ENCODE measurements at regions not wholly inside any gene's neighbourhood (a gene's known extent, or its start where the extent isn't known, plus 50 kb on each side); places are given as distances from the start of the nearest gene placed in this dataset.

GRCh38 chr14:42617005-42617404 is 1010.3 kb downstream of the LRFN5 start:
- H3K4me1 Mint-ChIP-seq = no peaks in the 10 kb centered on the region
- H3K9me3 Mint-ChIP-seq = peaks cover 6% of the 10 kb centered on the region
- no peaks in the 10 kb centered on the region for H3K36me3 Mint-ChIP-seq
- no peak for ATAC-seq
- H3K4me3 Mint-ChIP-seq = no peak overlapping the region
- DNase-seq (ENCODE audit: low spot score in 2 of 2) = no peak
- H3K27ac Mint-ChIP-seq = no peak overlapping the region

GRCh38 chr14:42606839-42607238 is 1000.2 kb downstream of the LRFN5 start:
- H3K4me3 Mint-ChIP-seq = no peak overlapping the region

GRCh38 chr14:42602336-42602845 is 995.7 kb downstream of the LRFN5 start:
- Mint-ChIP-seq H3K36me3 (no peaks in the 10 kb centered on the region), H3K9me3 (peaks cover 13% of the 10 kb centered on the region), H3K4me1 (no peaks in the 10 kb centered on the region), H3K27ac (no peak overlapping the region), H3K4me3 (no peak overlapping the region)
- DNase-seq (ENCODE audit: low spot score in 2 of 2) (no peak), ATAC-seq (no peak)

More at GRCh38 chr14:42606839-42607238, 1000.2 kb downstream of the LRFN5 start:
- Mint-ChIP-seq H3K36me3 (no peaks in the 10 kb centered on the region), H3K27ac (no peak overlapping the region), H3K9me3 (peaks cover 13% of the 10 kb centered on the region), H3K4me1 (no peaks in the 10 kb centered on the region)
- no peak for DNase-seq (ENCODE audit: low spot score in 2 of 2)
- no peak for ATAC-seq

GRCh38 chr14:42572032-42572431 is 965.4 kb downstream of the LRFN5 start:
- ATAC-seq (no peak), DNase-seq (ENCODE audit: low spot score in 2 of 2) (no peak)
- Mint-ChIP-seq H3K36me3 (no peaks in the 10 kb centered on the region), H3K27ac (no peak overlapping the region), H3K4me1 (no peaks in the 10 kb centered on the region), H3K9me3 (peaks cover 33% of the 10 kb centered on the region), H3K4me3 (no peak overlapping the region)

- Mint-ChIP-seq H3K4me1 (no peaks in the 10 kb centered on the region), H3K27ac (no peak overlapping the region), H3K4me3 (no peak overlapping the region), H3K9me3 (peaks cover 24% of the 10 kb centered on the region), H3K36me3 (no peaks in the 10 kb centered on the region)
- no peak for ATAC-seq
- DNase-seq (ENCODE audit: low spot score in 2 of 2) = no peak
These were observed 962.6 kb downstream of the LRFN5 start for GRCh38 chr14:42569227-42569626.

- peaks cover 26% of the 10 kb centered on the region for H3K9me3 Mint-ChIP-seq
- no peak for DNase-seq (ENCODE audit: low spot score in 2 of 2)
- no peaks in the 10 kb centered on the region for H3K4me1 Mint-ChIP-seq
- H3K27ac Mint-ChIP-seq = no peak overlapping the region
- ATAC-seq = no peak
- H3K36me3 Mint-ChIP-seq = no peaks in the 10 kb centered on the region
- no peak overlapping the region for H3K4me3 Mint-ChIP-seq
These were observed 958.9 kb downstream of the LRFN5 start for GRCh38 chr14:42565556-42565955.

- Mint-ChIP-seq H3K27ac (no peak overlapping the region), H3K9me3 (peaks cover 25% of the 10 kb centered on the region), H3K4me1 (no peaks in the 10 kb centered on the region), H3K36me3 (no peaks in the 10 kb centered on the region), H3K4me3 (no peak overlapping the region)
- no peak for ATAC-seq
- DNase-seq (ENCODE audit: low spot score in 2 of 2) = no peak
These were observed 956.6 kb downstream of the LRFN5 start for GRCh38 chr14:42563313-42563712.

GRCh38 chr14:42556551-42556950 is 949.9 kb downstream of the LRFN5 start:
- Mint-ChIP-seq H3K9me3 (peaks cover 18% of the 10 kb centered on the region), H3K4me3 (no peak overlapping the region), H3K36me3 (no peaks in the 10 kb centered on the region), H3K4me1 (no peaks in the 10 kb centered on the region), H3K27ac (no peak overlapping the region)
- no peak for ATAC-seq
- no peak for DNase-seq (ENCODE audit: low spot score in 2 of 2)

- no peaks in the 10 kb centered on the region for H3K36me3 Mint-ChIP-seq
- H3K4me3 Mint-ChIP-seq = no peak overlapping the region
These were observed 948.7 kb downstream of the LRFN5 start for GRCh38 chr14:42555365-42555764.

GRCh38 chr14:42554091-42554490 is 947.4 kb downstream of the LRFN5 start:
- H3K9me3 Mint-ChIP-seq = peaks cover 25% of the 10 kb centered on the region
- no peak overlapping the region for H3K4me3 Mint-ChIP-seq
- DNase-seq (ENCODE audit: low spot score in 2 of 2) = no peak
- no peaks in the 10 kb centered on the region for H3K4me1 Mint-ChIP-seq
- no peaks in the 10 kb centered on the region for H3K36me3 Mint-ChIP-seq
- no peak for ATAC-seq
- H3K27ac Mint-ChIP-seq = no peak overlapping the region

More at GRCh38 chr14:42555365-42555764, 948.7 kb downstream of the LRFN5 start:
- DNase-seq (ENCODE audit: low spot score in 2 of 2) (no peak), ATAC-seq (no peak)
- Mint-ChIP-seq H3K4me1 (no peaks in the 10 kb centered on the region), H3K9me3 (peaks cover 23% of the 10 kb centered on the region), H3K27ac (no peak overlapping the region)

GRCh38 chr14:42550310-42550709 is 943.6 kb downstream of the LRFN5 start:
- DNase-seq (ENCODE audit: low spot score in 2 of 2) (no peak), ATAC-seq (no peak)
- Mint-ChIP-seq H3K4me1 (no peaks in the 10 kb centered on the region), H3K9me3 (peaks cover 24% of the 10 kb centered on the region), H3K27ac (no peak overlapping the region), H3K36me3 (no peaks in the 10 kb centered on the region), H3K4me3 (no peak overlapping the region)

GRCh38 chr14:42548349-42548748 is 941.7 kb downstream of the LRFN5 start:
- Mint-ChIP-seq H3K27ac (no peak overlapping the region), H3K36me3 (no peaks in the 10 kb centered on the region), H3K4me1 (no peaks in the 10 kb centered on the region), H3K9me3 (peaks cover 19% of the 10 kb centered on the region), H3K4me3 (no peak overlapping the region)
- ATAC-seq (peak; percentile 16), DNase-seq (ENCODE audit: low spot score in 2 of 2) (no peak)

GRCh38 chr14:42545636-42546035 is 939.0 kb downstream of the LRFN5 start:
- Mint-ChIP-seq H3K36me3 (no peaks in the 10 kb centered on the region), H3K4me3 (no peak overlapping the region), H3K27ac (no peak overlapping the region), H3K9me3 (peaks cover 20% of the 10 kb centered on the region), H3K4me1 (no peaks in the 10 kb centered on the region)
- no peak for DNase-seq (ENCODE audit: low spot score in 2 of 2)
- no peak for ATAC-seq

- Mint-ChIP-seq H3K4me3 (no peak overlapping the region), H3K27ac (no peak overlapping the region), H3K4me1 (no peaks in the 10 kb centered on the region), H3K36me3 (no peaks in the 10 kb centered on the region), H3K9me3 (peaks cover 9% of the 10 kb centered on the region)
- ATAC-seq (no peak), DNase-seq (ENCODE audit: low spot score in 2 of 2) (no peak)
These were observed 934.9 kb downstream of the LRFN5 start for GRCh38 chr14:42541535-42542001.

- H3K4me3 Mint-ChIP-seq = no peak overlapping the region
- H3K9me3 Mint-ChIP-seq = peaks cover 10% of the 10 kb centered on the region
- no peak for ATAC-seq
- no peaks in the 10 kb centered on the region for H3K36me3 Mint-ChIP-seq
- no peak overlapping the region for H3K27ac Mint-ChIP-seq
- no peak for DNase-seq (ENCODE audit: low spot score in 2 of 2)
- H3K4me1 Mint-ChIP-seq = no peaks in the 10 kb centered on the region
These were observed 928.7 kb downstream of the LRFN5 start for GRCh38 chr14:42535397-42535796.

GRCh38 chr14:42533476-42533875 is 926.8 kb downstream of the LRFN5 start:
- Mint-ChIP-seq H3K4me3 (no peak overlapping the region), H3K36me3 (no peaks in the 10 kb centered on the region), H3K4me1 (no peaks in the 10 kb centered on the region), H3K9me3 (peaks cover 13% of the 10 kb centered on the region), H3K27ac (no peak overlapping the region)
- DNase-seq (ENCODE audit: low spot score in 2 of 2) = no peak
- ATAC-seq = no peak

GRCh38 chr14:42532194-42532593 is 925.5 kb downstream of the LRFN5 start:
- H3K4me1 Mint-ChIP-seq = no peaks in the 10 kb centered on the region

More at GRCh38 chr14:42532194-42532593, 925.5 kb downstream of the LRFN5 start:
- ATAC-seq (no peak), DNase-seq (ENCODE audit: low spot score in 2 of 2) (no peak)
- H3K27ac Mint-ChIP-seq = no peak overlapping the region
- H3K36me3 Mint-ChIP-seq = no peaks in the 10 kb centered on the region
- H3K4me3 Mint-ChIP-seq = no peak overlapping the region
- H3K9me3 Mint-ChIP-seq = peaks cover 19% of the 10 kb centered on the region

Data from stimulated activated effector memory CD8-positive, alpha-beta T cell treated with anti-CD3 and anti-CD28 coated beads, Interleukin-12 subunit alpha, Interleukin-12 subunit beta, amount 100 ng/mL, for 72 hours (primary cell).